ENCODE measurements at regions not wholly inside any gene's neighbourhood (a gene's known extent, or its start where the extent isn't known, plus 50 kb on each side); places are given as distances from the start of the nearest gene placed in this dataset.
A peak's percentile ranks its signal among the peaks of the same experiment; 100 is the strongest.

DNA sequence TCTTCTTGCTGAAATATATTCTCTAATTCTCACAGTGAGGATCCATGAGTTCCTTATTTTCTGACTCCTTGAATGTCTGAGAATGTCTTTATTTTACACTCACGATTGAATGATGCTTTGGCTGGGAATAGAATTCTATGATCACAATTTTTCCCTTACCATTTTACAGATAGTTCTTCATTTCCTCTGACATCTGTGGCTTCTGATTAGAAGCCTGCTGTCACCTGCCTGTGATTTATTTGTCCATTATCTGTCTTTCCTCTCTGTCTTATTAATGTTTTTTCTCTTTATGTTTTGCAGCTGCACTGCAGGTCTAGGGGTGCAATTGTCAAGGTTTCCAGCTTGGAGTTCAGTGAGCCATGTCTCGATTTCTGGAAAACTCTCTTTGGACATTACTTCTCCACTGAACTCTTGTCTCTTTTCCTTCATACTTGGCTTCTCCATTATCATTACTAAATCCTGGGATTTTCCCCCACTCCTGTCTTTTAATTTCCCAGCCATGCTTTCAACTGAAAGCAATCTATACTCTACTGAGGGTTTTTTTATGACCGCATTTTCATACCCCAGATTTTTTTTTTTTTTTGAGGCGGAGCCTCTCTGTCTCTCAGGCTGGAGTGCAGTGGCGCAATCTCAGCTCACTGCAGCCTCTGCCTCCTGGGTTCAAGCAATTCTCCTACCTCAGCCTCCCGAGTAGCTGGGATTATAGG, 85.8 kb upstream of the PRNP start:
- DNase-seq = no peak

DNA sequence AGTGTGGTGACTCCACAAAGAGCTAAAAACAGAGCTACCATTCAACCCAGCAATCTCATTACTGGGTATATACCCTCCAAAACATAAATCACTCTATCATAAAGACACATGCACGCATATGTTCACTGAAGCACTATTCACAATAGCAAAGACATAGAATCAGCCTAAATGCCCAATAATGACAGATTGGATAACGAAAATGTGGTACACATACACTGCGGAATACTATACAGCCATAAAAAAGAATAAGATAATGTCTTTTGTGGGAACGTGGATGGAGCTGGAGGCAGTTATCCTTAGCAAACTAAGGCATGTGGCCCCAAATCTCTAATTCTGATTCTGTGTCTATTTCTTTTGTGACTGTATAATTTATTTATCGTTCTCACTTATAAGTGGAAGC, 89.0 kb upstream of the PRNP start:
- DNase-seq = no peak

DNA sequence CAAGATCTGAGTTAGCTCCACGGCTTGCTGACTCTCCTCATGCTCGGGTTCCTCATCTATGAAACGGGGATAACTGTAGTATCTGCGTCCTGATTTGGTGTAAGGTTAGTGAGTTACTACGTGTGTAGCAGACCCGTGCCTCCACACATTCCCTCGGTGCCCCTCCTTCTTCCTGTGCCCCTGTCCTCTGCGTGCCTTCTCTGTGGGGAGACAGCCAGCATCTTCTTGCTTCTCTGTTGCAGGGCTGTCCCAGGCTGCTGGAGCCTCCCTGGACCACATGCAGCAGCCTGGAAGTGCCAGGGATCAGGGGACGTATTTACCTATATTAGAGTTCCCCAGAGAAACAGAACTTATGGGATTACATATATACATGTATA, 93.1 kb upstream of the PRNP start:
- no peak for DNase-seq

DNA sequence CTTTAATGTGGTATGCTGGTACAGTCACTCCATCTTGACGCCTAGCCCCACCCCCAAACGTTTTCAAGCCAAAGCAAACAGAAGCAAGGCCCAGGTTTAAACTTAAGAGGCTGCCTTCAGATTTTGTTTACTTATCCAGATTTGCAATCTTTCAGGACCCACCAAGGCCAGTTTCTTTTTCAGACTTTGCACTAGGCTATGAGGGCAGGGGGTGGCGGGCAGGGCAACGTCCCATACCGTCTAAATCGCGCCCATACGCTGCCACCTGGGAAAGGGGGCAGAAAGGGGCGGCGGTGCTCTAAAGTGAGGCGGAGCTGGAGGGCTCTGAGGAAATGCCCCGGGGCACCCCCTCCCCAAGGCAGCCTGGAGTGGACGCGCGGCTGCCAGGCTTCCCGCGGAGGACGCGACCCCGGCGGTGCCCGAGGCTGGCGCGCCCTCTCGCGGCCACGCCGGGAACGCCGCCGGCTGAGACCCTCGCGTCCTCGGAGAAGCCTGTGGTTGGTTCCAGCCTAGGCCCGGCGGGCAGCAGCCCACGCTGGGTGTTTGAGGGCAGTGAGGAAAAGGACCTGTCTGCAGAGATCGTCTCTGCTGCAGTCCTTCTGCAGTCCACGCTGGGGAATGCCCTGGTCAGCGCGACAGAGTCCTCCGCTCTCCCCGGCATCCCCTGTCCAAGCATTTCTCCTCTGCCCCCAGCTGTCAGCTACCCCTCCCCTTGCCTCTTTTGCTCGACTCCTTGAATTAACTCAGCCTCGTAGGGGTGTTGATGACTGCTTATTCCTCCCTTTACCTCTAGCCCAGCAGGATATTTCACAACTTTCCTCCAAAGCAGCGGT, 93.7 kb upstream of the PRNP start:
- peak; percentile 50 for DNase-seq

DNA sequence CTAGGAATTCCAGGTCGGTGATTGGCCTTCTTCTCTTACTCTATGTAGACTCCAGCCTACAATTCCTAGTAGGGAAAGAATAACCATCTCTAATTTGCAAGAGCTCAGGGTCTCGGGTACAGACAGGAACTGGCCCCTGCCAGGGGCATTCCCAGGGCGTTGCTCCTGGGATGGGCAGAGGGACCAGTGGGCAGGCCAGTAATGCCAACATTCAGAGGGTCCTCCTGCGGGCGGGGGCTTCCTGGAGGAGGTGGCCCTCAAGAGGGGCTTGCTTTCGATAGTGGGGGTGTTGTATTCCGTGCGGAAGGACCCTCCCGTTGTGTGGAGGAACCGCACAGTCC, 94.3 kb upstream of the PRNP start:
- DNase-seq = no peak

DNA sequence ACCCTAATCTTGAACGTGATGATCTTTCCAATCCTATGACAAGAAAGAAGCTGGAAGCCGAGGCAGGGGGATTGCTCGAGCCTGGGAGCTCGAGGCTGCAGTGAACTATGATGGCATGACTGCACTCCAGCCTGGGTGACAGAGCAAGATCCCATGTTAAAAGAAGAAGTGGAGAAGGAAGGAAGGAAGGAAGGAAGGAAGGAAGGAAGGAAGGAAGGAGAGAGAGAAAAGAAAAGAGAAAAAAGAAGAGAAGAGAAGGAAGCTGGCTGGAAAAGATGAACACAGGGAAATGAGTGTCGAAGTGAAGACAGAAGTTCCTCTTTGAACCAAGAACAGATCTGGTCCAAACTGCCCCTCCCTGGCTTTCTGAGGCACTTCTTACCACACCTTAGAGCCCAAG, 100.5 kb upstream of the PRNP start:
- no peak for DNase-seq

DNA sequence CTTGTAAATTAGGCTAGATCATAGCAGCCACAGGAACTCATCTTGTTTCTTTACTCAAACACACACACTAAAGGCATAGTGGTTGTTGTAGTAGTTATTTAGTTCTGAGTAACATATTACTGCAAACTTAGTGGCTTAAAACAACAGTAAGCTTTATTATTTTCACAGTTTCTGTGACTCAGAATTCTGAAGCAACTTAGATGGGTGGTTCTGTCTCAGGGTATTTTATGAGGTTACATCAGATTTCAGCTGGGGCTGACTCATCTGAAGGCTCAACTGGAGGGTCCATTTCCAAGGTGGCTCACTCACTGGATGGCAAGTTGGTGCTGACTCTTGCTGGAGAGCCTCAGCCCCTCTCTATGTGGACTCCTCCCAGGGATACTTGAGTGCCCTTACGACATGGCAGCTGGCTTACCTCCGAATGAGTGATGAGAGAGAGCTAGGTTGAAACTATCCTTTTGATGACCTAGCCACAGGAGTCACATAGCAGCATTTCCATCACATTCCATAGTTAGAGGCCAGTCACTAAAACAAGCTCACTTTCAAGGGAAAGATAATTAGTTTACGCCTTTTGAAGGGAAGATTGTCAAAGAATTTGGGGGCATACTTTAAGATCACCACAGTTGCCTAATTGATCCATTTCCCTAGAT, 101.0 kb upstream of the PRNP start:
- DNase-seq = no peak

DNA sequence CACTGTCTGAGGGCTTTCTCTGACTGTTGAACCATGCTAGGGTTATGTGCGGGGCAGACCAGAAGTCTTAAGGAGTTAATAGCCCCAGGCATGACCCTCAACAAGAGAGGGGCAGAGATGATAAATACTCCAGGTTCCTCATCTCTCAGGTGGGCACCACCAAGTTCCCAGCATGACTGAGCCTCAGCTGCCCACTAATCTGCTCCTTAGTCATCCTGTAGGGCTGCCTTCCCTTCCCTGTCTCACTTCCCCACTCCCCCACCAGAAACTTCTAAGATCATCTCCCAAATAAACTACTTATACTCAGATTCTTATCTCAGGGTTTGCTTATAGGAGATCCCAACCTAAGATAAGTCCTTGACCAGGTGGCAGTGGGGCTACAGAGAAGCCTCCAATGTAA, 101.7 kb upstream of the PRNP start:
- no peak for DNase-seq

DNA sequence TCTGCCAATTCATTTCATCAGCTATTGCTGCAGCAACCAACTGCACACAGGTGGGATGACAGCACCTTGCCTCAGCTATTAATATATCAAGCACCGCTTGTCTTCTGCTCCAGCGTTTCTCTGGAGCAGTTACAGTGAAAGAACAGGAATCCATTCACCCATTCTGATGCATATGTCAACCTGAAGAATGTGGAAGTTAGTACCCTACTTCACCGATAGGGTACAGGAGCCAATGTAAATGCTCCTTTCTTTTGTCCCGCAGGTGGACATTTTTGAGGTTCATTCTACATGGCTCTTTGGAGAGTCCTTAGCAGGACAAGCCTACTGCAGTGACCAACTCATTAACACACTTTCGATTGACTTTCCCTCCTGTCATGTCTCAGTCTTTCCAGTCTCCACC, 104.4 kb upstream of the PRNP start:
- DNase-seq = no peak

DNA sequence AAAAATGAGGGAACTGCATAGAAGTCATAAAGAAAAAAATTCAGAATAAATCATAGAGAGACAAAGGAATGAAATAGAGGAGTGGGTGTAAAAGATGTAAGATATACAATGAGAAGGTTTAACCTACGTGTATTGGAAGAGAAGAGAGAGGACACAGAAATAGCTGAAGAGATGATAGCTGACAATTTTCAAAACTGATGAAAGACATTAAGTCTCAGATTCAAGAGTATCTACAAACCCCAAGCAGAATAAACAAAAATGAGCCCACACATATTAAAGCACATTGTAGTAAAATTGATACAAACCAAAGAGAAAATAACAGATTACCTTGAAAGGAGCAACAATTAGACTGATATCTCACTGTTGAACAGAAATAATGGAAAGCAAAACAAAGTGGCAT, 107.9 kb upstream of the PRNP start:
- no peak for DNase-seq

DNA sequence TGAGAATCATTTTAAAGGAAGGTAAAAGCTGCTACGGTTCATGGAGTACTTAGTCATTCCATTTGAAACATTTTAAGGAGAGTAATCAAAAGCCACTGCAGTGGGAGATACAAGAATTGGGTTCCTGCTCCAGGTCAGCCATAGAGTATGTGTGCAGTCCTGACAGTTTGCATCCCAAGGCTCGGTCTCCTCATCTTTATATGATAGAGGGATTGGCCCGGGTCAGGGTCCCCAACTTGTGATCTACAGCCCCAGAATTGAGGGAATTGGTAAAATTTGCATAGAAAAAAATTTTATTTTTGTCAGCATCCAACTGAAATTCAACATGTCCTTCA, 111.9 kb upstream of the PRNP start:
- no peak for DNase-seq

DNA sequence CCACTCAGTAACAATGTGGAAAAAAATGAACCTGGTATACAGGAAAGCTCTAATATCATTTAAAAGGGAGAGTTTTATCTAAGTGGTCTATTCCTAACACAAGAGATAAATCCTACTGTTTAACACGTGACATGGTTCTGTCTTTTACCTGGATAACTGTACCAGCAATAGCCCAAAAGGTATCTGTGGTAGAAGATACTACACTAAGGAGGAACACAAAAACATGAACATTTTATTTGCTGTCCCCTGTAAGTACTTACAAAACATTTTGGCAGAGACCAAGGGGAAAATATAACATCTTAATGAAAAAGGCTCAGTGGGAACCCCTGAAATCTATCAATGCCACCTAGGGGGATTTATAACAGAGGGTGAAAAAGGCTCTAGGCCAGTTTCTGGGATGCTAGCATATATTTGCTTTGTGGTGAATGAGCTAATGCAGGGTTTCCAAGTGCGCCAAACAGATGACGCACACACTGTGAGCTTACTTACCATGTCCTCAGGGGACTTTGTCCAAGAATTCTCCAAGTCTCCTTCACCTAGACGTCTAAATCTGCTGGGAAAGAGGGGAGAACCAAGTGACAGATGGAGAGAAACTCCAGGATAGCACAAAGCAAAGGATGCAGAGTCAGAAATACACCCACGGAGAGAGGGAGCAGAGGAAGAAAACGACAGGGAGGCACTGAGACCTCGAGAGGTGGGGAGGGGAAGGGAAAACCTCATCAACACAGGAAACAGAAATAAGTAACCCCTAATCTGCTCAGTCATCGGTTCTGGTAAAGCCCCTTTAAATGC, 112.5 kb upstream of the PRNP start:
- no peak for DNase-seq

DNA sequence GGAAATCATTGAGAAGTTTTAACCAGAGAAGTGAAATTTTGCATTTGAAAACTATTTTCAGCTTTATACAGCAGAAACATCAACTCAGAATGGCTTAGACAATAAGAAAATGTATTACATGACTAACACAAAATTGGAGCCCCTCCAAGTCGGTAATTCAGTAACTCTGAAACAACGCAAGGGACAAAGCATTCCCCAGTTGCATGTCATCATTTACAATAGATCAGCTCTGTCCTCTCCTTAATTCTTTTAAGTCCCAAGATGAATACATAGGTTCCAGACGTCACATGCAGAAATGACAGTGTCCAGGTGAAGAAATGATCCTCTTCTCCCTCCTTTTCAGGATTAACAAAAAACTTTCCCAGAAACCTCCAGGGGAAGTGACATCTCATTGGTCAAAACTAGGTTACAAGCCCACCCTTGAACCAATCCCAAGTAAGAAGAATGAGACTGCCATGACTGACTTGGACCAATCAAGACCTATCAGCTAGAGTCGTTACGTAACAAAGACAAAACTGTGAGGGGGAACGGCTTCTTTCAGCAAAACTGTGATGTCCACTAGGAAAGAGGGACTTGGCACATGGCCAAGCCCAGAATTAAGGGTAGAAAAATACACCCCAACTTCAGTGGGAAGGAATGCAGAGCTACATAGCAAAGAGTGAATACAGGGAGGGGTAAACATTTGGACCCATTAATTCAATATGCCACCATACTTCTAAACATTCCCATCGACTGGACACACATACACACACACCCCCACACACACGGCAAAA, 114.3 kb upstream of the PRNP start:
- DNase-seq = no peak

DNA sequence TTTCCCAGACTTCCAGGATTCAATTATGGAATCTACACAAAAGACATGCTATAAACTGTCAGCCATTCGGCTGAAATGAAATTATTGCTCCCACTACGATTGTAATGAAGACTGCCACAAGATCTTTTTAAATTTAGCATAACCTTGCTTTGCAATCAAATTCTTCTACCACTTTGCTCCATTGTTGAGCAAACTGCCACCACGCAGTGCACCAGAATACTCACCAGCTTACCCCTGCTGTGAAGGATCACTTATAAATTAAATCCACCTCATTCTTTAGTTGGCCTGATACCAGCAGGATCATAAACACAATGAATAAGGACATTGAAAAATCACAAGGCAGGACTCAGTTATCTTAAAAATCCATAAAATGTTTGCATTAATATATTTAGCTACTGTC, 116.4 kb upstream of the PRNP start:
- no peak for DNase-seq

DNA sequence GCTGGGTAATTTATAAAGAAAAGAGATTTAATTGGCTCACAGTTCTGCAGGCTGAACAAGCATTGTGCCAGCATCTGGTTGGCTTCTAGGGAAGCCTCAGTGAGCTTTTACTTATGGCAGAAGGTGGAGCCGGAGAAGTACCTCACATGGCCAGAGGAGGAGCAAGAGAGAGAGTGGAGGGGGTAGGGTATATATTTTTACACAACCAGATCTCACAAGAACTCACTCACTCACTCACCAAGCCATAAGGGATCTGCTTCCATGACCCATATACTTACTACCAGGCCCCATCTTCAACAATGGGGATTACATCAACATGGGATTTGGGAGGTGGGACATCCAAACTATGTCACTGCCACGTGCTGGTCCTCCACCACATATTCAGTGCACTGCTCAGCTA, 117.2 kb upstream of the PRNP start:
- no peak for DNase-seq

DNA sequence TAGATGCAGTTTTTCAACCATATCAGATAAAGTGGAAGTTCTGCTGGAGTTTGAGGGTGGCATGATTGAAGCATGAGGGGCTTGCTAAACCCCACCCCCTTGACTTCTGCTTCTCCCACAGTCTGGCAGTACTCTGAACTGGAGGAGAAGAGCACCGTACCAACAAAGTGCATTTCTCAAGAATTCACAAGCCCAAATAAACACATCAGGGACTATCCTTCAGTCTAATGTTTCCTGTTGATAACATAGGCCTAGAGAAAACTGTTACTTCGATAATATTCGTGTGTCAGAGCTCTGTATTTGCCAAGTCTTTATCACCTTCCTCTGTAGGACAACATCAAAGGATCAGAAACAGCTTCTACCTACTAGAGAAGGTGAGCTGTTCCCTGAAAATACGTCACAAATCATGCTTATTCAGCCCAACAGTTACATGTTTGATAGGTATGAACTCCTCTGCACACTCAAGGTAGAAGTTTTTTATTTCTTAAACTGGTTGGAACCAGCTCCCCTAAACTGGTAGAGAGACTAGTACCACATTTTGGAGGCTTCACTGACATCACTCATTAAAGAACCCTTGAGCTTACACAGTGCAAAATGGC, 117.8 kb upstream of the PRNP start:
- DNase-seq = no peak

DNA sequence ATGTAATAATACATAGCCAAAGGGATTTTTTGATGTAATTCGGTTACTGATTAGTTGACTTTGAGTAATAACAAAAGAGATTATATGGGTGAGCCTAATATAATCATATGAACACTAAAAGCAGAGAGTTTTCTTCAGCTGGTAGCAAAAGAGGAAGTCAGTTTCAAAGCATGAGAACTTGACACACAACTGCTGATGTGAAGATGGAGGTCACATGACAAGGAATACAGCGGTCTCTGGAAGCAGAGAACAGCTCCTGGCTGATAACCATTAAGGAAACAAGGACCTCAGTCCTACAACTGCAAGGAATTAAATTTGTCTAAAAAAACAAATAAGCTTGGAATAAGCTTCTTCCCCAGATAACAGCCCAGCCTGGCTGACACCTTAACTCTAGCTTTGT, 119.1 kb upstream of the PRNP start:
- DNase-seq = no peak

DNA sequence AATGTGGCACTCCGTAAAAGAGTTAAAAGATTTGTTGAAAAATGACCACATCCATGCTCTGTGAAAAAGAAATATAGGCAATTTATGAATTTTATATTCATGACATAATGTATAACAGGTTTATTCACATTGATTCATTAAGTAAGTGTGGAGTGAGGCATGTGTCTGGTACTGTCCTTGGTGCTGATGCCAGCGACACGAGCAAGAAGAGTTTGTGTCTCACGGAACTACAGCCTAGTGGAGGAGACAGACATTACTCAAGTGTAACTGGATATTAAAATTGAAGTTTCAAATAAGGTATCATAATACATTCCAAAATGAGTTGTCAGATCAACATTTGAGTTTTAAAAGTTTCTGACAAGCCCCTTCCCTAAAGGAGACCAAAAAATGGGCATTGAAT, 122.7 kb upstream of the PRNP start:
- no peak for DNase-seq

DNA sequence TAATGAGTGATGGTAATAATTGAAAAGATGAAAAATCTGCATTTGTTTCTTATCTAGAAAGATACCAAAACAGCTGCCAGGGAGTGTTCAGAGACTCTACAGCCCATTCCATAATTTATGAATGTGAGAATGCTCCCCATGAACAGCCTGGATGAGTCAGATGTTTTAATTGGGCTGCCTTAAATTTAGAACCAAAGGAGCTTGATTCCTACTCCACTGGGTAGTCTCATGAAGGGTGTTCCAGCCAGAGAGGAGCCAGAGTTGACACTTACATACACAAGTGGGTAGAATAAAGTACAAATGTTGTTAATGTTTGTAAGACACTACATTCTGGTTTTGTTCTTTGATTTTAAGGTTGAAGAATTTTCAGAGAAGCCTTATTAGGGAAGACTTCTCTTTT, 123.2 kb upstream of the PRNP start:
- DNase-seq = no peak

DNA sequence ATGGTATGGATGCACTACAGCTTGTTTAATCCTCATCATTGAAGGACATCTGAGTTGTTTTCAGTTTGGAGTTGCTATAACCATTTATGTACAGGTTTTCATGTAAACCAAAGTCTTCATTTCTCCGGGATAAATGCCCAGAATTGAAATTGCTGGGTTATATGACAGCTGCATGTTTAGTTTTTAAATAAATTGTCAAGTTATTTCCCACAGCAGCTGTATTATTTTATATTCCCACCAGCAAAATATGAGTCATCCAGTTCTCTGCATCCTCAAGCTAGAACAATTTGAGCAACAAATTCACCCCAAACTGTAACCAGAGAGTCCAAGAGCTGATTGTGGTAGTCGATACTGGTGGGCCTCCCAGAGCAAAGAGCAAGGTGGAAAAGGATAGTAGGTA, 125.6 kb upstream of the PRNP start:
- no peak for DNase-seq

DNA sequence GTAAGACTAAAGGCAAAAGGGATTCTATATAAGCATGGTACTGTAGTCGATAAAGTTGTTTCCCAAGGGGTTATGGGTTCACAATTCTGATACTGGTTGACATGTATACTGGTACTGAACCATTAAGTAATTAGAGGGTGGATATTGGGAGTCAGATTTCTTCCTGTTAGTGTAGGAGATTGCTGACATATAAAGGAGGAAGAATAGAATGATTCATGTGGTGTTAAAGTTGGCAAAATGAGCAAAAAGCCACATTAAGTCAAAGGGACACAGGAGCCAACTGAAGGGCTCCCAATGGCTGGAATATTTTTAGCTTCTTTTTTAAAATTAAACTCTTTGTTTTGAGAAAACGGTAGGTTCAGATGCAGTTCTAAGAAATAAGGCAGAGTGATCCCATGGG, 126.3 kb upstream of the PRNP start:
- no peak for DNase-seq

DNA sequence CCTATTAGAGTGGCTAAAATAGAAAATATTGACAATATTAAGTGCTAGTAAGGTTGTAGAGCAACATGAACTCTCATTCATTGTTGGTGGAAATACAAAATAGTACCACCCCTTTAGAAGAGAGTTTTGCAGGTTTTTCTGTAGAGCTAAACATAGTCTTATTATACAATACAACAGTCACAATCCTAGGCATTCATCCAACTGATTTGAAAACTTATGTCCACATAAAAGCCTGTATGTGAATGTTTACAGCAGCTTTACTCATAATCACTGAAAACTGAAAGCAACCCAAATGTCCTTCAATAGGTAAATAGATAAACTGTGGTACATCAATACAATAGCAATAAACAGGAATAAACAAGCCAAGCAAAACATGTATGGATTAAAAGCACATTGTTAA, 127.2 kb upstream of the PRNP start:
- DNase-seq = no peak

Data from T-helper 9 cell (primary cell).